PC-9 (cell line): ENCODE measurements at regions not wholly inside any gene's neighbourhood (a gene's known extent, or its start where the extent isn't known, plus 50 kb on each side); places are given as distances from the start of the nearest gene placed in this dataset.

Source experiments
- BruUV-seq: library from RNA; stranded (reverse); fragments of 400-500 nt; replicated peaks from 2 replicates; lab custom pipeline; 2021; lab: Mats Ljungman, UMichigan
- CTCF ChIA-PET: fragments of 300-600 bp; sonication (Branson Sonifier 250); formaldehyde crosslinking; loops from one replicate; lab custom pipeline; 2022; ENCODE audit warnings: antibody characterized with exemption; lab: Charles Lee
- POLR2A ChIA-PET: fragments of 300-600 bp; sonication (Branson Sonifier 250); formaldehyde crosslinking; loops from one replicate; lab custom pipeline; 2022; ENCODE audit warnings: antibody characterized with exemption; ENCODE audit not compliant: unreplicated experiment; lab: Charles Lee
- DNase-seq, 2 experiments: peaks; one replicate each; pipeline versions ENCODE4 v3.0.0 to v3.0.0-alpha.2; 2015 to 2022; ENCODE audit warnings: mixed read lengths in 1 of 2
- H2AFZ ChIP-seq: fragments of 200-600 bp; sonication (generic); 2 replicates; pipeline ENCODE4 v1.8.1; 2017; ENCODE audit warnings: antibody characterized with exemption
- H3F3A ChIP-seq: fragments of 200-600 bp; sonication (generic); 2 replicates; pipeline ENCODE4 v1.8.1; 2017; ENCODE audit warnings: antibody characterized with exemption, mild to moderate bottlenecking, low read depth; ENCODE audit not compliant: insufficient read depth
- H3K27ac ChIP-seq: fragments of 200-600 bp; sonication (generic); 2 replicates; pipeline ENCODE4 v1.6.1; 2016; ENCODE audit warnings: mixed run types
- H3K27me3 ChIP-seq: fragments of 200-600 bp; sonication (generic); 2 replicates; pipeline ENCODE4 v1.6.1; 2016; ENCODE audit warnings: low read depth, mixed run types; ENCODE audit not compliant: insufficient read depth
- H3K36me3 ChIP-seq: fragments of 200-600 bp; sonication (generic); 2 replicates; pipeline ENCODE4 v1.6.1; 2016; ENCODE audit warnings: low read depth, mixed run types
- H3K4me1 ChIP-seq: fragments of 200-600 bp; sonication (generic); replicated peaks from 2 replicates; pipeline ENCODE4 v1.6.1; 2016; ENCODE audit warnings: mixed run types; ENCODE audit not compliant: insufficient read depth
- H3K4me2 ChIP-seq: fragments of 200-600 bp; sonication (generic); 2 replicates; pipeline ENCODE4 v1.6.1; 2017; ENCODE audit warnings: mixed run types
- H3K4me3 ChIP-seq: fragments of 200-600 bp; sonication (generic); 2 replicates; pipeline ENCODE4 v1.6.1; 2016; ENCODE audit warnings: mixed run types
- H3K79me2 ChIP-seq: fragments of 200-600 bp; sonication (generic); 2 replicates; pipeline ENCODE4 v1.6.1; 2017; ENCODE audit warnings: low read depth, mixed run types
- H3K9me2 ChIP-seq: fragments of 200-600 bp; sonication (generic); 2 replicates; pipeline ENCODE4 v1.8.1; 2017; ENCODE audit warnings: mild to moderate bottlenecking; ENCODE audit not compliant: insufficient read depth
- H3K9me3 ChIP-seq: fragments of 200-600 bp; sonication (generic); 2 replicates; pipeline ENCODE4 v1.8.1; 2016; ENCODE audit warnings: low read depth; ENCODE audit not compliant: insufficient read depth
- H4K20me1 ChIP-seq: fragments of 200-600 bp; sonication (generic); 2 replicates; pipeline ENCODE4 v1.8.1; 2017; ENCODE audit not compliant: insufficient read depth
- EZH2 ChIP-seq: fragments of 200-600 bp; sonication (generic); IDR thresholded peaks from 2 replicates; pipeline ENCODE4 v1.8.0; 2017; ENCODE audit warnings: antibody characterized with exemption, low read depth
- intact Hi-C: fragments of 100-400 bp; cut with micrococcal nuclease; formaldehyde crosslinking; loops from one replicate; pipeline ENCODE4 v1.10.0; 2022; ENCODE audit not compliant: unreplicated experiment
- TF ChIP-seq, protein P1 (sequence below): fragments of 200-600 bp; sonication (generic); conservative IDR thresholded peaks from 2 replicates; pipeline ENCODE4 v1.6.1; 2017; ENCODE audit warnings: mixed run types, antibody characterized with exemption, mild to moderate bottlenecking, moderate library complexity

DNA sequence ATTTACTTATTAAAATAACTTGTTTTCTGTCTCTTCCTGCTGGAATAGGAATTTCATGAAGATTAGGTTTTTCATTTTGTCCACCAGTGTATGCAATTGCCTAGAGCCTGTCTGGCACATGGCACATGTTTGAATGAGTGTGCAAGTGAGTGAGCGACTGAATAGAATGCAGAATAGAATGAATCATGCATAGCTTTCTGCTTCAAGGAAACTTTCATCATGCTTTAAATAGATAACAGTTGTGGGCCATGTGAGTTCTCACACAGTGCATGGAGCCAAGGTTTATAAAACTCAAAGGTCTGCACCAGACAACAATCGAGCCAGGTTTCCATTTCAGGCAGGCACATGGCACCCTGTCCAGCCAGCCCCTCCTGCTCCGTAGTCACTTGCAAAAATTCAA, 74.2 kb upstream of the HECW1 start:
- Histone ChIP-seq H3K36me3 (no peaks in the 10 kb centered on the region), H2AFZ (no peak overlapping the region), H4K20me1 (no peaks in the 10 kb centered on the region), H3K27ac (no peak overlapping the region), H3K9me2 (no peaks in the 10 kb centered on the region), H3K9me3 (no peaks in the 10 kb centered on the region), H3K4me1 (no peaks in the 10 kb centered on the region), H3F3A (no peaks in the 10 kb centered on the region), H3K79me2 (no peaks in the 10 kb centered on the region), H3K27me3 (no peaks in the 10 kb centered on the region), H3K4me2 (no peak overlapping the region), H3K4me3 (no peak overlapping the region)
- TF ChIP-seq EZH2: no peak
- TF ChIP-seq, protein P1, sequence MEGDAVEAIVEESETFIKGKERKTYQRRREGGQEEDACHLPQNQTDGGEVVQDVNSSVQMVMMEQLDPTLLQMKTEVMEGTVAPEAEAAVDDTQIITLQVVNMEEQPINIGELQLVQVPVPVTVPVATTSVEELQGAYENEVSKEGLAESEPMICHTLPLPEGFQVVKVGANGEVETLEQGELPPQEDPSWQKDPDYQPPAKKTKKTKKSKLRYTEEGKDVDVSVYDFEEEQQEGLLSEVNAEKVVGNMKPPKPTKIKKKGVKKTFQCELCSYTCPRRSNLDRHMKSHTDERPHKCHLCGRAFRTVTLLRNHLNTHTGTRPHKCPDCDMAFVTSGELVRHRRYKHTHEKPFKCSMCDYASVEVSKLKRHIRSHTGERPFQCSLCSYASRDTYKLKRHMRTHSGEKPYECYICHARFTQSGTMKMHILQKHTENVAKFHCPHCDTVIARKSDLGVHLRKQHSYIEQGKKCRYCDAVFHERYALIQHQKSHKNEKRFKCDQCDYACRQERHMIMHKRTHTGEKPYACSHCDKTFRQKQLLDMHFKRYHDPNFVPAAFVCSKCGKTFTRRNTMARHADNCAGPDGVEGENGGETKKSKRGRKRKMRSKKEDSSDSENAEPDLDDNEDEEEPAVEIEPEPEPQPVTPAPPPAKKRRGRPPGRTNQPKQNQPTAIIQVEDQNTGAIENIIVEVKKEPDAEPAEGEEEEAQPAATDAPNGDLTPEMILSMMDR: no peak
- ChIA-PET POLR2A (no interaction called here), CTCF (no interaction called here)
- DNase-seq: no peak
- no TSS peak for BruUV-seq
- intact Hi-C loops: no loop called here

DNA sequence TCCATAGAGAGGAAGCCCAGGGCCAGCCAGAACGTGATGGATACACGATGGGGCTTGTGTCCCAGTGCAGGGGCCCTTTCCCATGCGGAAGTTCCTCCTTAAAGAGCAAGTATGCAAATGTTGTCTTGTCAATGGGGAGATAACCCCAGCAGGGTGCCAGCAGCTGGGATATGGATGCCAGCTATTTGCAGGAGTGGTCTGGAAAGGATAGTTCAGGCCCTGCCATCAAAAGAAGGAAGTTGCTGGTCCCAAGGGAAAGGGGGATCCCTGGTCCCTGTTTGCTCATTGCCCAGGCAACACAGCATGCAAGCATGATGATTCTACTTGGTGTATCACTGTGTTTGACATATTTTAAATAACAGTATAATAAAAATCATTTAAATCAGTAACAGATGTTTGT, 73.1 kb upstream of the HECW1 start:
- Histone ChIP-seq H3K4me2 (no peak overlapping the region), H3K27ac (no peak overlapping the region), H4K20me1 (no peaks in the 10 kb centered on the region), H3K4me1 (no peaks in the 10 kb centered on the region), H3K36me3 (no peaks in the 10 kb centered on the region), H3K9me2 (no peaks in the 10 kb centered on the region), H2AFZ (no peak overlapping the region), H3F3A (no peaks in the 10 kb centered on the region), H3K79me2 (no peaks in the 10 kb centered on the region), H3K27me3 (no peaks in the 10 kb centered on the region), H3K9me3 (no peaks in the 10 kb centered on the region), H3K4me3 (no peak overlapping the region)
- no peak for TF ChIP-seq EZH2
- TF ChIP-seq, protein P1: no peak
- ChIA-PET CTCF (no interaction called here), POLR2A (no interaction called here)
- intact Hi-C loops: no loop called here
- no peak for DNase-seq
- no TSS peak for BruUV-seq

DNA sequence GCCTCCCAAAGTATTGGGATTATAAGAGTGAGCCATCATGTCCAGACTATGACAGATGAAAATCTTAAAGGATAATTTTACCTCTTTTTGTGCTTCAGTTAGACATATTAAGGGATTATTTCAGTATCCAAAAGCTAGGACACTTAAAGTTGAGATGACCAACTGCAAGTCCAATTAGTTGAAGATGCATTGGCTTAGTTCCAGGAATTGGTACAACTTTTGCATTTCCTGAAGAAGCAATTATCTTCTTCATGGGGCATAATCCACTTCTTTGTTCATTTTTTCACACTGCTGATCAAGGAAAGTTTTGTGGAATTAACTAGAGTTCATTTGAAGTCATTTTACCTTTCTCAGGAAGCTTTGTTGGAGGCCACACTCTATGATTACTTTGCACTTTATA, 72.0 kb upstream of the HECW1 start:
- Histone ChIP-seq H3K27me3 (no peaks in the 10 kb centered on the region), H3K4me1 (no peaks in the 10 kb centered on the region), H3K9me3 (no peaks in the 10 kb centered on the region), H3K9me2 (no peaks in the 10 kb centered on the region), H3K4me3 (no peak overlapping the region), H4K20me1 (no peaks in the 10 kb centered on the region), H2AFZ (no peak overlapping the region), H3K27ac (no peak overlapping the region), H3K36me3 (no peaks in the 10 kb centered on the region), H3K79me2 (no peaks in the 10 kb centered on the region), H3F3A (no peaks in the 10 kb centered on the region), H3K4me2 (no peak overlapping the region)
- BruUV-seq: no TSS peak
- ChIA-PET POLR2A (no interaction called here), CTCF (no interaction called here)
- no peak for DNase-seq
- TF ChIP-seq, protein P1: no peak
- no peak for TF ChIP-seq EZH2
- intact Hi-C loops: no loop called here
